Liver (tissue), 3 donors: ENCODE measurements at regions not wholly inside any gene's neighbourhood (a gene's known extent, or its start where the extent isn't known, plus 50 kb on each side); places are given as distances from the start of the nearest gene placed in this dataset.
"Not testable (repeated sequence)": the region's sequence is repeated elsewhere in the genome, so short reads cannot be mapped to it uniquely, and the experiment has no call there.

ENCODE experiments used
- CTCF ChIP-seq: fragments of 150-350 bp; IDR thresholded peaks from 2 replicates; pipeline ENCODE4 v1.5.1; 2017; ENCODE audit warnings: improper control_type of control experiment, low read depth, low read length; ENCODE audit not compliant: missing input control
- FOXA1 ChIP-seq: IDR thresholded peaks from 2 replicates; pipeline ENCODE4 v1.6.1; 2016; ENCODE audit warnings: antibody characterized with exemption
- GABPA ChIP-seq, 2 donors: IDR thresholded peaks in 1 of 2; conservative IDR thresholded peaks in 1 of 2; 2 replicates each; pipeline ENCODE4 v1.6.1; 2016; ENCODE audit warnings: antibody characterized with exemption in 2 of 2, mild to moderate bottlenecking in 1 of 2, moderate library complexity in 1 of 2
- MAX ChIP-seq: IDR thresholded peaks from 2 replicates; pipeline ENCODE4 v1.6.1; 2016; ENCODE audit warnings: antibody characterized with exemption
- NR2F2 ChIP-seq: IDR thresholded peaks from 2 replicates; pipeline ENCODE4 v1.6.1; 2016; ENCODE audit warnings: antibody characterized with exemption
- RAD21 ChIP-seq, 2 donors: IDR thresholded peaks; 2 replicates each; pipeline ENCODE4 v1.6.1; 2016; ENCODE audit warnings: antibody characterized with exemption in 2 of 2, mild to moderate bottlenecking in 2 of 2
- RXRA ChIP-seq, 2 donors: IDR thresholded peaks; 2 replicates each; pipeline ENCODE4 v1.6.1; 2017 to 2018; ENCODE audit warnings: antibody characterized with exemption in 2 of 2, mild to moderate bottlenecking in 1 of 2
- YY1 ChIP-seq: IDR thresholded peaks from 2 replicates; pipeline ENCODE4 v1.6.1; 2016; ENCODE audit warnings: antibody characterized with exemption, mild to moderate bottlenecking
- donor health status: healthy.
- donor health status: healthy.

- not testable (repeated sequence) for TF ChIP-seq NR2F2; CTCF; MAX; YY1; GABPA (IDR thresholded peaks at IDR 0.05 in 1 of 2, conservative IDR thresholded peaks at IDR 0.05 in 1 of 2); RAD21 (IDR thresholded peaks at IDR 0.05); RXRA (IDR thresholded peaks at IDR 0.05); FOXA1
Measured at GRCh38 chr16:29139901-29140855, 155.3 kb downstream of the LAT start.
